ENCODE measurements at regions not wholly inside any gene's neighbourhood (a gene's known extent, or its start where the extent isn't known, plus 50 kb on each side); places are given as distances from the start of the nearest gene placed in this dataset.

- ATAC-seq (ENCODE audit: low FRiP score) (no peak), DNase-seq (no peak)
- no peaks in the 10 kb centered on the region for H3K4me1 ChIP-seq (ENCODE audit: control insufficient read depth in 1 of 2, insufficient read depth in 2 of 2, low read length in 2 of 2)
- H3K9me3 ChIP-seq (ENCODE audit: control insufficient read depth, low read length) = peaks cover 5% of the 10 kb centered on the region
- H3K4me3 ChIP-seq (ENCODE audit: low read length in 2 of 2) = no peak overlapping the region
- no peak overlapping the region for H3K27ac ChIP-seq (ENCODE audit: low read depth in 1 of 2, low read length in 2 of 2)
- H3K27me3 ChIP-seq (ENCODE audit: control insufficient read depth in 1 of 2, insufficient read depth in 2 of 2, low read length in 1 of 2) = peaks cover 0 to 1% of the 10 kb centered on the region in 2 donors
- intact Hi-C loops (cut with DNase I) = no loop called here
- no peaks in the 10 kb centered on the region for H3K36me3 ChIP-seq (ENCODE audit: control insufficient read depth in 1 of 2, insufficient read depth in 2 of 2, low read length in 1 of 2)
Measured at GRCh38 chr18:6652098-6652497, 77.4 kb upstream of the ARHGAP28 start.

GRCh38 chr18:6653880-6654279, 75.6 kb upstream of the ARHGAP28 start:
- intact Hi-C loops (cut with DNase I) = no loop called here
- ATAC-seq (ENCODE audit: low FRiP score) (no peak), DNase-seq (no peak)
- Histone ChIP-seq H3K27me3 (ENCODE audit: control insufficient read depth in 1 of 2, insufficient read depth in 2 of 2, low read length in 1 of 2) (peaks cover 0 to 1% of the 10 kb centered on the region in 2 donors), H3K4me1 (ENCODE audit: control insufficient read depth in 1 of 2, insufficient read depth in 2 of 2, low read length in 2 of 2) (no peaks in the 10 kb centered on the region), H3K4me3 (ENCODE audit: low read length in 2 of 2) (no peak overlapping the region), H3K27ac (ENCODE audit: low read depth in 1 of 2, low read length in 2 of 2) (no peak overlapping the region), H3K36me3 (ENCODE audit: control insufficient read depth in 1 of 2, insufficient read depth in 2 of 2, low read length in 1 of 2) (no peaks in the 10 kb centered on the region), H3K9me3 (ENCODE audit: control insufficient read depth, low read length) (peaks cover 5% of the 10 kb centered on the region)
- 29 to 40% methylated on average over 2 of the region's 2 CpGs for WGBS, 2 donors

- DNase-seq (no peak), ATAC-seq (ENCODE audit: low FRiP score) (no peak)
- Histone ChIP-seq H3K4me1 (ENCODE audit: control insufficient read depth in 1 of 2, insufficient read depth in 2 of 2, low read length in 2 of 2) (no peaks in the 10 kb centered on the region), H3K4me3 (ENCODE audit: low read length in 2 of 2) (no peak overlapping the region), H3K36me3 (ENCODE audit: control insufficient read depth in 1 of 2, insufficient read depth in 2 of 2, low read length in 1 of 2) (no peaks in the 10 kb centered on the region), H3K9me3 (ENCODE audit: control insufficient read depth, low read length) (no peaks in the 10 kb centered on the region), H3K27me3 (ENCODE audit: control insufficient read depth in 1 of 2, insufficient read depth in 2 of 2, low read length in 1 of 2) (no peaks in the 10 kb centered on the region), H3K27ac (ENCODE audit: low read depth in 1 of 2, low read length in 2 of 2) (no peak overlapping the region)
- intact Hi-C loops (cut with DNase I) = no loop called here
- WGBS, 2 donors = 38 to 48% methylated on average over 7 of the region's 7 CpGs
Measured at GRCh38 chr18:6659963-6660725, 69.4 kb upstream of the ARHGAP28 start.

DNA sequence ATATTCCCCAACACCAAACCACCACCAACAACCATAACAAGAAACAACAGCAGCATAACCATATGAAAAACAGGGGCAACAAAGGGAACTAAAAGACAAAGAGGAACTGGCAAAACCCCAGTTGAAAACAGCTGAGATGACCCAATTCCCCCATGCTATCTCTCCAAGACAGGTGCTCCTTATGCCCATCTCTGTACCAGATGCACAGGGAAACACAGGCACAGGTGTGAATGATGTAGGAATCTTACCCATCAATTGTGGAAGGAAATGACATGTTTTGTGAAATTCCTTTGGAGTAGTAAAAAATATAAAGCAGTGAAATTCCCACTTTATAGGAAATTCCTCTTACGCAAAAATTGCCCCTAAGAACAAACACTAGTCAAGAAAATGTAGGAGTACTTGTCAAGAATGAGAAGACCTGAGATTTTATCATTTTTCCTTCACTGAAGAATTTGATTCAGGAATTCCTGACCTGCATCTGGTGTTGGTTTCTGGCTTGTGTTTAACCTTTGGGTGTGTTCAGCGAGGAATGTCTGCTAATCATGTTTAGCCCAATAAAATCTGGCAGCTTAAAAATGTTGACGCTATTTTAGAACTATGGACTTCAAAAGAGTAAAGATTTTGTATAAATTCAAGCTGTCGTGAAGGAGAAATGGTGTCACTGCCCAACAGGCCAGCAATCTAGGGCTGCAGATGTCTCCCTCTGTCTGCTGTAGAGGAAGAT, 67.7 kb upstream of the ARHGAP28 start:
- ATAC-seq (ENCODE audit: low FRiP score) (no peak), DNase-seq (no peak)
- Histone ChIP-seq H3K27ac (ENCODE audit: low read depth in 1 of 2, low read length in 2 of 2) (no peak overlapping the region), H3K9me3 (ENCODE audit: control insufficient read depth, low read length) (no peaks in the 10 kb centered on the region), H3K27me3 (ENCODE audit: control insufficient read depth in 1 of 2, insufficient read depth in 2 of 2, low read length in 1 of 2) (no peaks in the 10 kb centered on the region), H3K36me3 (ENCODE audit: control insufficient read depth in 1 of 2, insufficient read depth in 2 of 2, low read length in 1 of 2) (no peaks in the 10 kb centered on the region), H3K4me1 (ENCODE audit: control insufficient read depth in 1 of 2, insufficient read depth in 2 of 2, low read length in 2 of 2) (no peaks in the 10 kb centered on the region), H3K4me3 (ENCODE audit: low read length in 2 of 2) (no peak overlapping the region)
- intact Hi-C loops (cut with DNase I) = no loop called here
- WGBS, 2 donors = 16 to 22% methylated on average over 4 of the region's 4 CpGs

DNA sequence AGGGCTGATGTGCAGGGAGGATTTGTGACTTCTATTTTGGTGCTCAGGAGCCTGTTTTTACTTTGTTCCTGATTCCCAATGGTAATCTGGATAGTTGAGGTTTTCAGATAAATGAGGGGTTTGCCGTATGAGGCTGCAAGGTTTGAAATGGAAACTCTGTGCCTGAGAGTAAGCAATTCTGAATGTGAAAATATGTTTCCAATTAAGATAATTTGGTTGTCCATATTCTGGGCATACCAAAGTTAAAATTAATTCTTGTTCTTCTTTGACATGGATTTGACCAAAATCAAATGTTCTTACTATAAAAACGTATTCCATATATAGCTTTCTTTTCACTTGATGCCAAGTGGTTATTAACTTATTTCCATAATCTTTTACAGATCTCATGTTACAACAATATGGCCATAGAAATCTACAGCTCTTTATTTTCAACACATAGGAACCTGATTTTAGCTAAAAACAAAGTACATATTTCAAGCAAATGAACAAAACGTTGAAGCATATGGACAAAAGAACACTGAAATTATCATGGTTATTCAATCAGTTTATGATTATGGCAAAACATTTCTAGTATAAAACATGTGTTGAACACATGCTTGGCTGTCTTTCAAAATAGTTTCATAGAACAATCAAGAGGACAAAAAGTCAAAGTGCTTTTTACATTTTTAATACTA, 63.4 kb upstream of the ARHGAP28 start:
- H3K27ac ChIP-seq (ENCODE audit: low read depth in 1 of 2, low read length in 2 of 2) = no peak overlapping the region
- no peaks in the 10 kb centered on the region for H3K36me3 ChIP-seq (ENCODE audit: control insufficient read depth in 1 of 2, insufficient read depth in 2 of 2, low read length in 1 of 2)
- no peaks in the 10 kb centered on the region for H3K27me3 ChIP-seq (ENCODE audit: control insufficient read depth in 1 of 2, insufficient read depth in 2 of 2, low read length in 1 of 2)
- intact Hi-C loops (cut with DNase I) = no loop called here
- 14 to 47% methylated on average over 3 of the region's 3 CpGs for WGBS, 2 donors
- ATAC-seq (ENCODE audit: low FRiP score) (no peak), DNase-seq (no peak)
- H3K9me3 ChIP-seq (ENCODE audit: control insufficient read depth, low read length) = no peaks in the 10 kb centered on the region
- no peak overlapping the region for H3K4me3 ChIP-seq (ENCODE audit: low read length in 2 of 2)
- no peaks in the 10 kb centered on the region for H3K4me1 ChIP-seq (ENCODE audit: control insufficient read depth in 1 of 2, insufficient read depth in 2 of 2, low read length in 2 of 2)

DNA sequence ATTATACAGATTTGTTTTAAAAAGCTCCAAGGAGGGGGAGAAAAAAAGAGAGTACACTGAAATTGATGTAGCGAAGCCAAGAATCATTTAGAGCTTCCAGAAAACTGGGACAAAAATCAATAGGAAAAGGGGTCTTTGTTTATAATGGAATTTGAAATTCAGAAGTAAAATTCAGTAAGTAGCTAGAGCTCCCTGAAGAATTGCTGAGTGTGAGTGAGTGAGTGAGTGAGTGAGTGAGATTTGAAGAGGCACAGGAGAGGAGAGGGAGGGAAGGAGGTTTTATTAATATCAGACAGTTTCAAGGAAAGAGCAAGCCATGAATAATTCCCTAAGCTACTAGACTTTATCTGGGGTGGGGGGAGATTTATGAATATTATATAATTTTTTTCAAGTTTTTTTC, 60.7 kb upstream of the ARHGAP28 start:
- ATAC-seq (ENCODE audit: low FRiP score) = no peak
- intact Hi-C loops (cut with DNase I) = no loop called here
- 67 to 76% methylated on average over 1 of the region's 1 CpG for WGBS, 2 donors

DNA sequence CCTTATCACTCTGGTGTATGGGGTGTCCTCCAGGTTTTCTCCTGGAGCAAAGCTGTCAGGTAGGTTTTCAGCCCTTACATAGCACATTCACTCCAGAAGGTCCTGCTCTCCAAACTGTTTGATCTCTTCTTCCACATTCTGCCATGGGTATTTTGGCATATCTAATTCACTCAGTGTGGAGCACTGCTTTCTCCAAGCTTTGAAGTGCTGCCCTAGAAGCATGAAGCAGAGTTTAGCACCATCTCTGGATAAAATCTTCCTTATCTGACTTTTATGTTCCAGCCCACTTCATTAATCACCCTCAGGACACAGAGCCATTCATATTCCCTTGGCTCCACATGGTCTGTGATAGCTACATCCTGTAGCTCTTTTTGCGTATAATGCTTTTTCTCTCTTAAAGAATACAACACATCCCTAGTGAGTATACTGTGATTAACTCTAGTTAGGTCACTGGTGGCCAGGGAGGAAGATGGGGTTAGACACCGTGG, 56.7 kb upstream of the ARHGAP28 start:
- H3K27ac ChIP-seq (ENCODE audit: low read depth in 1 of 2, low read length in 2 of 2) = no peak overlapping the region
- no peaks in the 10 kb centered on the region for H3K4me1 ChIP-seq (ENCODE audit: control insufficient read depth in 1 of 2, insufficient read depth in 2 of 2, low read length in 2 of 2)
- intact Hi-C loops (cut with DNase I) = no loop called here
- ATAC-seq (ENCODE audit: low FRiP score) (no peak), DNase-seq (no peak)
- no peaks in the 10 kb centered on the region for H3K36me3 ChIP-seq (ENCODE audit: control insufficient read depth in 1 of 2, insufficient read depth in 2 of 2, low read length in 1 of 2)
- H3K27me3 ChIP-seq (ENCODE audit: control insufficient read depth in 1 of 2, insufficient read depth in 2 of 2, low read length in 1 of 2) = no peaks in the 10 kb centered on the region
- no peak overlapping the region for H3K4me3 ChIP-seq (ENCODE audit: low read length in 2 of 2)
- WGBS, 2 donors = 50 to 55% methylated on average over 2 of the region's 2 CpGs
- H3K9me3 ChIP-seq (ENCODE audit: control insufficient read depth, low read length) = peaks cover 2% of the 10 kb centered on the region

More for the DNA sequence above, 60.7 kb upstream of the ARHGAP28 start:
- Histone ChIP-seq H3K4me1 (ENCODE audit: control insufficient read depth in 1 of 2, insufficient read depth in 2 of 2, low read length in 2 of 2) (no peaks in the 10 kb centered on the region), H3K4me3 (ENCODE audit: low read length in 2 of 2) (no peak overlapping the region), H3K27ac (ENCODE audit: low read depth in 1 of 2, low read length in 2 of 2) (no peak overlapping the region), H3K9me3 (ENCODE audit: control insufficient read depth, low read length) (no peaks in the 10 kb centered on the region), H3K36me3 (ENCODE audit: control insufficient read depth in 1 of 2, insufficient read depth in 2 of 2, low read length in 1 of 2) (no peaks in the 10 kb centered on the region), H3K27me3 (ENCODE audit: control insufficient read depth in 1 of 2, insufficient read depth in 2 of 2, low read length in 1 of 2) (no peaks in the 10 kb centered on the region)
- DNase-seq = no peak

- H3K4me3 ChIP-seq (ENCODE audit: low read length in 2 of 2) = no peak overlapping the region
- peaks cover 2% of the 10 kb centered on the region for H3K9me3 ChIP-seq (ENCODE audit: control insufficient read depth, low read length)
- ATAC-seq (ENCODE audit: low FRiP score) (no peak), DNase-seq (no peak)
- WGBS, 2 donors = 83 to 90% methylated on average over 2 of the region's 2 CpGs
- intact Hi-C loops (cut with DNase I) = no loop called here
- no peaks in the 10 kb centered on the region for H3K36me3 ChIP-seq (ENCODE audit: control insufficient read depth in 1 of 2, insufficient read depth in 2 of 2, low read length in 1 of 2)
- H3K27me3 ChIP-seq (ENCODE audit: control insufficient read depth in 1 of 2, insufficient read depth in 2 of 2, low read length in 1 of 2) = no peaks in the 10 kb centered on the region
- H3K27ac ChIP-seq (ENCODE audit: low read depth in 1 of 2, low read length in 2 of 2) = no peak overlapping the region
- H3K4me1 ChIP-seq (ENCODE audit: control insufficient read depth in 1 of 2, insufficient read depth in 2 of 2, low read length in 2 of 2) = no peaks in the 10 kb centered on the region
Measured at GRCh38 chr18:6677086-6677485, 52.4 kb upstream of the ARHGAP28 start.

Measured in aorta (tissue), 5 donors.